ENCODE measurements at regions not wholly inside any gene's neighbourhood (a gene's known extent, or its start where the extent isn't known, plus 50 kb on each side); places are given as distances from the start of the nearest gene placed in this dataset.
A peak's percentile ranks its signal among the peaks of the same experiment; 100 is the strongest.

GRCh38 chr4:31979988-31980387, 1259.8 kb downstream of the PCDH7 start:
- WGBS (ENCODE audit: low lambda C conversion rate, missing lambda C conversion rate): 86% methylated on average over 2 of the region's 2 CpGs

GRCh38 chr4:31983246-31983645, 1263.1 kb downstream of the PCDH7 start:
- Histone ChIP-seq H3K27me3 (no peaks in the 10 kb centered on the region), H3K4me3 (no peak overlapping the region), H3K4me1 (ENCODE audit: insufficient read depth) (no peaks in the 10 kb centered on the region), H3K9me3 (ENCODE audit: low read depth) (no peaks in the 10 kb centered on the region), H2AFZ (no peak overlapping the region), H3K36me3 (replicated peaks; ENCODE audit: insufficient read depth, low read depth) (no peaks in the 10 kb centered on the region), H3K79me2 (no peaks in the 10 kb centered on the region), H3K9me2 (replicated peaks; ENCODE audit: insufficient read depth) (no peaks in the 10 kb centered on the region), H4K20me1 (ENCODE audit: insufficient read depth, poor library complexity, severe bottlenecking) (no peaks in the 10 kb centered on the region), H3K4me2 (no peak overlapping the region), H3K27ac (no peak overlapping the region)
- DNase-seq (ENCODE audit: low spot score): no peak
- WGBS (ENCODE audit: low lambda C conversion rate, missing lambda C conversion rate): 95% methylated on average over 1 of the region's 1 CpG
- TF ChIP-seq EZH2phosphoT487 (IDR thresholded peaks at IDR 0.05; ENCODE audit: low read depth, severe bottlenecking, unreplicated experiment): no peak
- TF ChIP-seq EZH2 (IDR thresholded peaks at IDR 0.05; ENCODE audit: borderline replicate concordance): no peak
- TF ChIP-seq, protein P1, sequence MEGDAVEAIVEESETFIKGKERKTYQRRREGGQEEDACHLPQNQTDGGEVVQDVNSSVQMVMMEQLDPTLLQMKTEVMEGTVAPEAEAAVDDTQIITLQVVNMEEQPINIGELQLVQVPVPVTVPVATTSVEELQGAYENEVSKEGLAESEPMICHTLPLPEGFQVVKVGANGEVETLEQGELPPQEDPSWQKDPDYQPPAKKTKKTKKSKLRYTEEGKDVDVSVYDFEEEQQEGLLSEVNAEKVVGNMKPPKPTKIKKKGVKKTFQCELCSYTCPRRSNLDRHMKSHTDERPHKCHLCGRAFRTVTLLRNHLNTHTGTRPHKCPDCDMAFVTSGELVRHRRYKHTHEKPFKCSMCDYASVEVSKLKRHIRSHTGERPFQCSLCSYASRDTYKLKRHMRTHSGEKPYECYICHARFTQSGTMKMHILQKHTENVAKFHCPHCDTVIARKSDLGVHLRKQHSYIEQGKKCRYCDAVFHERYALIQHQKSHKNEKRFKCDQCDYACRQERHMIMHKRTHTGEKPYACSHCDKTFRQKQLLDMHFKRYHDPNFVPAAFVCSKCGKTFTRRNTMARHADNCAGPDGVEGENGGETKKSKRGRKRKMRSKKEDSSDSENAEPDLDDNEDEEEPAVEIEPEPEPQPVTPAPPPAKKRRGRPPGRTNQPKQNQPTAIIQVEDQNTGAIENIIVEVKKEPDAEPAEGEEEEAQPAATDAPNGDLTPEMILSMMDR (IDR thresholded peaks at IDR 0.05; ENCODE audit: poor library complexity): no peak

More at GRCh38 chr4:31979988-31980387, 1259.8 kb downstream of the PCDH7 start:
- Histone ChIP-seq H4K20me1 (ENCODE audit: insufficient read depth, poor library complexity, severe bottlenecking) (no peaks in the 10 kb centered on the region), H3K9me3 (ENCODE audit: low read depth) (no peaks in the 10 kb centered on the region), H3K36me3 (replicated peaks; ENCODE audit: insufficient read depth, low read depth) (no peaks in the 10 kb centered on the region), H2AFZ (no peak overlapping the region), H3K4me3 (no peak overlapping the region), H3K4me1 (ENCODE audit: insufficient read depth) (no peaks in the 10 kb centered on the region), H3K4me2 (no peak overlapping the region), H3K79me2 (no peaks in the 10 kb centered on the region), H3K9me2 (replicated peaks; ENCODE audit: insufficient read depth) (no peaks in the 10 kb centered on the region), H3K27ac (no peak overlapping the region), H3K27me3 (no peaks in the 10 kb centered on the region)
- DNase-seq (ENCODE audit: low spot score): no peak
- no peak for TF ChIP-seq EZH2phosphoT487 (IDR thresholded peaks at IDR 0.05; ENCODE audit: low read depth, severe bottlenecking, unreplicated experiment)
- TF ChIP-seq, protein P1 (IDR thresholded peaks at IDR 0.05; ENCODE audit: poor library complexity): no peak
- TF ChIP-seq EZH2 (IDR thresholded peaks at IDR 0.05; ENCODE audit: borderline replicate concordance): no peak

DNA sequence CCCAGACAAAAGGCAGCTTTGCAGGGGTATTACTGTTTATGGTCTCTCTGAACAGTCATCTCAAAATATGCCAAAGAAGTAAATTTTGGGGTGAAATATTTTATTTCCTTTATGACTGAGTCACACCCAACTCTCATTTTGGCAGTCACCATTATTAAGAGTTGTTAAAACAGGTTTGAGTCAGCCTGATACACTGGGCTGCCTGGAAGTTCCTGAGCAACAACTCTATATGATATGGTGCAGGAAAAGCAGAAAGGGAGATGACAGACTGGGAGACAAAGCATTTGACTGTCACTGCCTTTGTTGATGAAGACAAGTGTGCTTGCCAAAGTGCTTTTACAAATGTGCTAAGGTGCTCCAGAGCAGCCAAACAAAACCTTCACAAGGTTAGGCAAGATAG, 1263.5 kb downstream of the PCDH7 start:
- Histone ChIP-seq H3K79me2 (no peaks in the 10 kb centered on the region), H3K4me1 (ENCODE audit: insufficient read depth) (no peaks in the 10 kb centered on the region), H3K27me3 (no peaks in the 10 kb centered on the region), H2AFZ (no peak overlapping the region), H3K9me3 (ENCODE audit: low read depth) (no peaks in the 10 kb centered on the region), H3K4me2 (no peak overlapping the region), H4K20me1 (ENCODE audit: insufficient read depth, poor library complexity, severe bottlenecking) (no peaks in the 10 kb centered on the region), H3K36me3 (replicated peaks; ENCODE audit: insufficient read depth, low read depth) (no peaks in the 10 kb centered on the region), H3K4me3 (no peak overlapping the region), H3K27ac (no peak overlapping the region), H3K9me2 (replicated peaks; ENCODE audit: insufficient read depth) (no peaks in the 10 kb centered on the region)
- TF ChIP-seq, protein P1 (IDR thresholded peaks at IDR 0.05; ENCODE audit: poor library complexity): no peak
- TF ChIP-seq EZH2 (IDR thresholded peaks at IDR 0.05; ENCODE audit: borderline replicate concordance): no peak
- no peak for TF ChIP-seq EZH2phosphoT487 (IDR thresholded peaks at IDR 0.05; ENCODE audit: low read depth, severe bottlenecking, unreplicated experiment)
- DNase-seq (ENCODE audit: low spot score): no peak

DNA sequence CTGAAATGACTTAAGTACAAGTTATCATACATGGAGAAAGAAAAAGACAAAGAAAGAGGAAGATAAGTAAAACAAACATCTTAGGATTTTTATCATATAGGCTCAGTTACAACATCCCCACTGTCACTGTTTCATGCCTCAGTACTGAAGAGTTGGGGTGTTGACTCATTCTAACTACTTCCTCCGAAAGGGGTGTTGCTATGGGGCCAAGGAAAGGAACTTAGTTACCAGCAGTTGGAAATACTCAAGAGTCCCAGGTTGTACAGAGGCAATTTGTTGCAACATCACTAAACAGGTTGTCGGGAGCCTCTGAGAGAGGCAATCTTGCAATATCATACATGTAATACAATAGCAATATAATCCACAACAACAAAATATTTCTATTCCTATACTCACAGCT, 1264.7 kb downstream of the PCDH7 start:
- no peaks in the 10 kb centered on the region for H3K4me1 ChIP-seq (ENCODE audit: insufficient read depth)
- no peaks in the 10 kb centered on the region for H3K36me3 ChIP-seq (replicated peaks; ENCODE audit: insufficient read depth, low read depth)
- H2AFZ ChIP-seq: no peak overlapping the region
- H3K4me3 ChIP-seq: no peak overlapping the region
- H3K9me3 ChIP-seq (ENCODE audit: low read depth): no peaks in the 10 kb centered on the region
- no peaks in the 10 kb centered on the region for H3K9me2 ChIP-seq (replicated peaks; ENCODE audit: insufficient read depth)
- no peak overlapping the region for H3K27ac ChIP-seq
- no peaks in the 10 kb centered on the region for H3K27me3 ChIP-seq
- H3K79me2 ChIP-seq: no peaks in the 10 kb centered on the region
- no peaks in the 10 kb centered on the region for H4K20me1 ChIP-seq (ENCODE audit: insufficient read depth, poor library complexity, severe bottlenecking)
- H3K4me2 ChIP-seq: no peak overlapping the region
- 78% methylated on average over 2 of the region's 2 CpGs for WGBS (ENCODE audit: low lambda C conversion rate, missing lambda C conversion rate)
- DNase-seq (ENCODE audit: low spot score): peak; percentile 44
- TF ChIP-seq, protein P1 (IDR thresholded peaks at IDR 0.05; ENCODE audit: poor library complexity): no peak
- TF ChIP-seq EZH2 (IDR thresholded peaks at IDR 0.05; ENCODE audit: borderline replicate concordance) (no peak), EZH2phosphoT487 (IDR thresholded peaks at IDR 0.05; ENCODE audit: low read depth, severe bottlenecking, unreplicated experiment) (no peak)
